AG08396 (cell line): ENCODE measurements at regions not wholly inside any gene's neighbourhood (a gene's known extent, or its start where the extent isn't known, plus 50 kb on each side); places are given as distances from the start of the nearest gene placed in this dataset.
"Not testable (repeated sequence)": the region's sequence is repeated elsewhere in the genome, so short reads cannot be mapped to it uniquely, and the experiment has no call there.

Experiments
- DNase-seq: peaks from one replicate; pipeline ENCODE4 v3.0.0; 2012; ENCODE audit warnings: low spot score, mixed read lengths

- no peak for DNase-seq
Observed at GRCh38 chr6:165791306-165791705, 128.3 kb upstream of the PDE10A start.

DNA sequence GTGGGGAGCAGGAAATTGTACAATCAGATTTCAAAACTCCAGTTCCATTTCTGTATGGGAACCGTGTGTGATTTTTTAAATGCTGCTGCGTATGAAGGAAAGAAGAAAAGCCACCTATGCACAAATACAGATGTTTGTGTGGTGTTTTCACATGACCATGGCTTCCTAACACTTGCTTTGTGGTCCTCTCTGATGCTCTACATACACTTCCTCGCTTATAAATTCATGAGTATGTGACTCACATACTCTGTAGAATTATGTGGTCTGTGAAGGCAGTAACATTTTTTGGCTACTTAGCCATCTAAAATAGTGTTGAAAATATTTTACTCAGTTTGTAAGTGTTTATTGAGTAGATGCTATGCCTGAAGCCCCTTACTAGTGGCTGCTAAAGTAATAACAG lies 119.8 kb upstream of the PDE10A start:
- DNase-seq: no peak

GRCh38 chr6:165782134-165782533 lies 119.1 kb upstream of the PDE10A start:
- no peak for DNase-seq

- no peak for DNase-seq
Observed at GRCh38 chr6:165777680-165778079, 114.6 kb upstream of the PDE10A start.

DNA sequence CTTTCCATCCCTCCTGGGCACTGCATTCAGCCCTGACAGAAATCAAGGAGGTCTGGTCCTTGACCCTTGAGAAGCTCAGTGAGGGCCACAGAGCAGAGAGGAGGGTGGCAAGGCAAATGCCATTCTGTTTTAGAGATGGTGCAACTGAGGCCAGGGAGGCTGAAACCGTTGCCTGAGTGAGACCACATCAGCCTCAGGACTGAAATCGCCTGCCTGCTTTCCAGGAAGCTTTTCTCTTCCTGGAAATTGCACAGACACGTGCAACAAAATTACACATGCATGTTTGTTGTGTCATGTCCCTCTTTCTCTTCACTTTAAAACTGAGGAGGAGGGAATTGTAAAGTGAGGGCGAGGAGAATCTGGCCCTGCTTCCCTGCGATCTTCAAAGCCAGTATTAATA lies 113.7 kb upstream of the PDE10A start:
- no peak for DNase-seq

DNA sequence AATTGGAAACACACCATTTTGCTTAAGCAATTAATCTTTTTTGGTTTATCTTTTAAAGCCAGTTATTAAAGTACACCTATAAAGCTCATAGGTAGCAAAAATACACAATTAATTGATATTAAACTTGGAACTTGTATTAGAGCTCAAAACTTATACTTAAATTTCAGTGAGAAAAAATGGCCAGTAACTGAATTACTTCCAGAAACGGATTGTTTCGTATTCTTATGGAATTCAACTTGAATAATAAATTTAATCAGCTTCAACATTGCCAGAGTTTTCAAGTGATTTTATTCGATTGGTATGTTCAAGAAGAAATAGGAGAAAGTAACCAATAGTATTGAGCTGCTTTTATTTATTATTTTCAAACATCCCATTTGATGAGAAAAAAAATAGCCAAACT lies 112.7 kb upstream of the PDE10A start:
- DNase-seq: no peak

DNA sequence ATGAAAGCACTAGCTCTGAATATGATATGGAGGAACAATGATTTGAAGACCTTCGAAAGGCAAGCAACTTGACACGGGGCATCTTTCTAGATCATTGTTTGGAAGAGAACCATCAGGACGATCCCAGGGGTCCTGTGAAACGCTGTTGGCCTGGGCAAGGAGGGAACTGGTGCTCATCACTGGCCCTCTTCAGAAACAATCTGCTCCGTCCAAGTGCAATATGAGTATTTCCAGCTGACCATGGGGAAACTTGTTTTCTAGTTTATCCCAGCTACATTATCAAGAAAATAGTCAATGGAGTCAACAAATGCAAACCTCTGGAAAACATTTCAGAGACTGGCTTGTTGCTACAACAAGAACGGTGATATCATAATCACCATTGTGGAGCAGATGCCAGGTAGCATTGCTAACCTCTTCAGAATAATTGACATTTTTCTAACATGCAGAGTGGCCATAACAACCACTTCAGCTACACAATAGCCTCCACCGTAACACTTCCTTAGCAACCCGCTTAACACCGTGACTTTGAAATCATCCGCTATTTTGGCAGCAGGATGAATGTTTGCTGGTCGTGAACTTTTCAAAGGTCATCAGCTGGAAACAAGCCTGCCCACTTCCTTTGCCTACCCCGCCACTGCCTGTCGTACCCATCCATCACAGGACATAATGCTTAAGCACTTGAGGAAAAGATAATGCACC lies 112.0 kb upstream of the PDE10A start:
- DNase-seq: no peak

DNA sequence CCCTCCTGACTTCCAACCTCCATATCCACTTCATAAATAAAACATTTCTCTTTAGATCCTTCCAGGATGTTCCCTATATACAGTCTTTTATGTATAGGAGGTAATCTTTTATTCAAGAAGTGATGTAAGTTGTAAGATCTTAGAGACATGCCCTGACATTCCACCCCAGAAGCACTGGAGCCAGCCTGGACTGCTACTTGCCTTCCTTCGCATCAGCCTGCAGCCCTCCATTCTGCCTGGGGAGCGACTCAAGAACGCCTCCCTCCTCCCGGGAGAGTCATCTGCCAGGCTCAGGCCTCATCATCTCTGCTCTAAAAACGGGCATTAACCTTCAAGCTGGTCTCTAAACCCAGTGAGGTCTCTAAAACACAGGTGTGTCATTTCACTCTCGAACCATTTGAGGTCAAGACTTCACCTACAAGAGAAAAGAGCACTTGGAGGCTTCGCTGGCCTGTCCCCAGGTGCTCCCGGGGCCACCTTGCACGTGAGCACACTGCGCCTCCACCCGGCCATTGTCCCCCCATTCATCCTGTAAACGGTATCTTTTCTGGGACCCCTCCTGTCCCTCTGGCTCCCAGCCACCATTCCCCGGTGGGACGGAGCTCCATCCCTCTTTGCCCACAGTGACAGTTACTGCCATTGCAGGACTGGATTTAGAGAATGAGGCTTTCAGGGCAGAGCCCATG lies 107.5 kb upstream of the PDE10A start:
- no peak for DNase-seq

DNA sequence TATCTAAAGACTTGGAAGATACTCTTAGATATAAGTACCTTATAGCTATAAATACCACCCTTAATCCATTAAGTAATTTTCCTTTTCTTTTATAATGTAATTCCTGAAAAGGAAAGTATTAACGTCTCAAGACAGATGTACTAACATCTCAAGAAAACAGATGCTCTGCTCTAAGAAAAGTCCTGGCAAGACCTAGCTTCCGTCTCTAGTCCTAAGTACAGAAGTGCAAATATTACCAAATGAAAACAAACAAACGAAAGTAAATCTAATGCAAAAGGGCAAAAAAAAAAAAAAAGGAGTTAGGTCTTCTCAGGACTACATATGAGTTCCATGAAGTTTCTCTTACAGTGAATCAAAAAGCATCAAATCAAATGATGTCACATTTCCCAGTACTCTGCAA lies 106.8 kb upstream of the PDE10A start:
- no peak for DNase-seq

GRCh38 chr6:165769401-165769800 lies 106.4 kb upstream of the PDE10A start:
- DNase-seq: no peak

DNA sequence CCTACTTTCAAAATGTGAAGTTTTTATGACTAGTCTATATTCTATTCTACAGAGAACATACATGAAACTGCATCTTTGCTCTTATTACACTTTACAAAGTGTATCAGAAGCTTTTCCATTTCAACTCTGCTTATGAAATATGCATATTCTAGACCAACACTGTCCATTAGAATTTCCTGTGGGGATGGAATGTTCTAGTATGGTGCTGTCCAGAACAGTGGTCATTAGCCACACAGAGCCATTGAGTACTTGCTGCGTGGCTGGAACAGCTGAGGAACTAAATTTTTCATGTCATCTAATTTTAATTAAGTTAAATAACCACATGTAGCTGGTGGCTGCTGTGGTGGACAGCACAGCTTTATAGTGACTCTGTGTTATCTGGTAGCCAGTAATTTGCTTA lies 105.9 kb upstream of the PDE10A start:
- no peak for DNase-seq

DNA sequence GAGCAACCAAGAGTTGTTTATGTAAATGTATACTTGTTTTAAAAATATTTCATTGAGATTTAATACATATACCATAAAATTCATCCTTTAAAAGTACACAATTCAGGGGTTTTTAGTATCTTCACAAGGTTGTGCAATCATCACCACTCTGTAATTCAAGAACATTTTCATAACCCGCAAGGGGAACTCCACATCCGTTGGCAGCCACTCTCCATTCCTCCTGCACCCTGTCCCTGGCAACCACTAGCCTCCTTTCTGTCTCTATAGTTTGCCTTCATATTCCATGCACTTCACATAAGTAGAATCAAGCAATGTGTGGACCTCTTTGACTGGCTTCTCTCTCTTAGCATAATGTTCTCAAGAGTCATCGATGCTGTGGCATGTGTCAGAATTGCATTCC lies 104.2 kb upstream of the PDE10A start:
- no peak for DNase-seq

DNA sequence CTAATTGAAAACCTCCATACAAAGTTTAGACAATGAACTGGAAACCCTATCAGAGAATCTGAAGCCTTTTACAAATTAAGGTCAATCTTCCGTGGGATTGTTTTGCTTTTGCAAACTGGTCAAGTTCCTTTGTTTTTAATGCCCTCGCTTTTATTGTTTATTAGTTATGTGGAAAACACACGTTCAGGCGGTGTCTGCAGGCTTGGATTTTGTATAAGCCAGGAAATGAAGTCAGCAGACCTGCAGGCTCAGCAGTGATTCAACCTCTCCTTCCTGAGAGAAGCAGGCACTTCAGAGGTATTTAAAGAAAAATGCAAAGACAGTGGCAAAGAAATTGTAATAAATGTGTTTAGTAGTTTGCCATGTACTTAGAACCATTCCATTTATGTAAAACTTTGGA lies 103.4 kb upstream of the PDE10A start:
- DNase-seq: no peak

- no peak for DNase-seq
Observed at GRCh38 chr6:165766026-165766425, 103.0 kb upstream of the PDE10A start.

GRCh38 chr6:165765256-165765655 lies 102.2 kb upstream of the PDE10A start:
- DNase-seq: not testable (repeated sequence)

GRCh38 chr6:165762876-165763275 lies 99.8 kb upstream of the PDE10A start:
- DNase-seq: no peak

DNA sequence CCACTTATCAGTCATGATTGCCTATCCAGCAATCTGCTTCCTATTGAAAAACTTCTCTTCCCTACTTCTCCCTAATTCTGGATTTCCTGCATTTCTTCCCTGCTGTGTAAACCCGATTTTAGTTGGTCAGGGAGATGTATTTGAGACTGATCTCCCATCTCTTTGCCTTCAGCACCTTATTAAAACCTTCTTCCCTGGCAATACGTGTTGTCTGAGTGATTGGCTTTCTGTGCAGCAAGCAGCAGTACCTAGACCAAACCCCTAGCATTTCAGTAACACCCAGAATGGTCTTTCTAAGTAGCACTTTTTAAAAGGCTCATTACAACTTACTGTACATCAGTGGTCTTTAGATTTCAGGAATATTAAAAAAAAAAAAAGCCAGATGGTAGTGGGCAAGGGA lies 99.1 kb upstream of the PDE10A start:
- DNase-seq: no peak

DNA sequence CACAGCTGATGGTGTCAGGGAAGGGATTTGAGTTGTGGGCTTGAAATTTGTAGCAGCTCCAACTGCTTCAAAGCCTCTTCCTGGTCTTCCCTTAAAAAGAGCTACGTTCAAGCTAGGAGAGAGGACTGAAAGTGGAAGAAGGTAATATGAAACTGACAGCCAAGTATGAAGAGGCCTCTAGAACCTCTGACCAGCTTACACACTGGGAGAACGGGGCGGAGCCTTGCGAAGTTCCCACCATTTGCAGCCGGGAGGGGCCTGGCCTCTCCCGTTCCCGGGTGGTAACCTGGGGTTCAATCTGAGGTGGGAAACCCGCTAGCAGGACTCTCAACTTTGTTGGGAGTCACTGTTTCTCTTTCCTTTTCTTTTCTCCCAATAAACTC lies 97.8 kb upstream of the PDE10A start:
- no peak for DNase-seq

DNA sequence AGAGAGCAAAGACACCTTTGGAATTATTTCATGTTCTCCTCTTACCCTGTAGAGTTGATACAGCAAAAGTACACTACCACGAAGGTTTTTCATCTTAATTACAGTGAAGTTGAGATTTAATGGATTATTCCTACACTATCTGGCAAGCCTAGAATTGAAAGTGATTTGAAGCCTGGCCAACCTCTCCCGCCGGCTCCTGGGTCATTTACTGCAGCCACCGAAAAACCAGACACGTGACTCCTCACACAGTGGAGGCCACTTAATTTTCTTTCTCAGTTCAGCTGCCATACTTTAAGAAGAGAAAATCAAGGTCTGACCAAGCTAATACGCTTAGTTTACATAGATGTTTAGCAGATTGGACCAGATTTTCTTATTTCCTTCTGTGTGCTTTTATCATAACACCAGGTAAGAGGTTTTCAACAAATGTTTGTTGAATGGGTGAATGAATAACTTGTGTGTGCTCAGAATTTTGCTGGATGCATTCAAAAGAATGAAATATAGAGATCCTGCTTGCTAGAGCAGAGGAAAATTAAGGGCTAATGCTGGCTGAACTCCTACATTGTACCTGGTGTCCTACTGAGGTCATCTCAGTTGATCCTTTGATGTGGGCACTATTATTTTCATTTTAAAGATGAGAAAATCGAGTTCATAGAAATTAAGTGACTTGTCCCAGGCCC lies 97.2 kb upstream of the PDE10A start:
- no peak for DNase-seq

DNA sequence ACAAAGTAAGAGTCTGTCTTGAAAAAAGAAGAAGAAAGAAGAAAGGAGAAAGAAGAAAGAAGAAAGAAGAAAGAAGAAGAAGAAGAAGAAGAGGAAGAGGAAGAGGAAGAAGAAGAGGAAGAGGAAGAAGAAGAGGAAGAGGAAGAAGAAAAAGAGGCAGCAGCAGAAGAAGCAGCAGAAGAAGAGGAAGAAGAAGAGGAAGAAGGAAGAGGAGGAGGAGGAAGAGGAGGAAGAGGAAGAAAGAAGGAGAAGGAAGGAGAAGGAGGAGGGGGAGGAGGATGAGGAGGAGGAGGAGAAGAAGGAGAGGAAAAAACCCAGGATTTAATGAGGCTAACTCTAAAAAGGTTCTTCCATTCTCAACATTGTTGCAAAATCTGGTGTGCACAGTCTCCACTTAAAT lies 95.4 kb upstream of the PDE10A start:
- no peak for DNase-seq

GRCh38 chr6:165755583-165755982 lies 92.5 kb upstream of the PDE10A start:
- no peak for DNase-seq

DNA sequence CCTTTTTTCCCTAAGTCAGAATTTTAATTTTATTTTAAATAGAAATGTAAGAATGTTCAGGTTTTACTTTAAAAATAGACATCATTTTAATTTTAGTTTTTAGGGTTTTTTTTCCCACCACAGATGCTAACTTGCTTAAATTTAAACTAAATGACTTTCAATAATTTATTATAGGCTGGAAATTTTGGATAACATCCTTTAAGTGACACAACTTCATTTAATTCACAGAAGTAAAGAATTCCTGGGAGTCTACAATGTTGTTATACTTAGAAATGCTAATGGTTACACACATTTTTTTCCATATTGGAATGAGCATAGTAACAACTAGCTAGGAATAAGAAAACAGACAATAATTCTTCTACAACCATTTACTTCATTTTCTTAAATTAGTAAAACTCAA lies 90.5 kb upstream of the PDE10A start:
- DNase-seq: no peak

GRCh38 chr6:165752451-165752850 lies 89.4 kb upstream of the PDE10A start:
- no peak for DNase-seq

DNA sequence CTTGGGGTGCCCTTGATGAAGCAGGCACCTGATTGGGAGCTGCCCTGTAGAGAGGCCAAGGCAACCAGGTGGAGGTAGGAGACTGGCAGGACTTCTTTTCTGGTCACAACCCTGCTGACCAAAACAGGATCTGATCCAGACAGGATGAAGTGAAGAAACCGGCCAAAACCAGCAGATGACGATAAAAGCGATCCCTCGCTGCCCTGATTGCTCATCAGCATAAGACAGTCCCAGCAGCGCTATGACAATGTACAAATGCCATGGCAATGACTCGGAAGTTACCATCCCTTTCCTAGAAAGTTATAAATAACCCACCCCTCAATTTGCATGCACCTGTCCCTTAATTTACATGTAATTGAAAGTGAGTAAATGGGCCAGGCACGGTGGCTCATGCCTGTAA lies 88.4 kb upstream of the PDE10A start:
- DNase-seq: no peak
